ENCODE measurements at regions not wholly inside any gene's neighbourhood (a gene's known extent, or its start where the extent isn't known, plus 50 kb on each side); places are given as distances from the start of the nearest gene placed in this dataset.

- Histone ChIP-seq H3K9me2 (replicated peaks; ENCODE audit: insufficient read depth) (no peaks in the 10 kb centered on the region), H3K27ac (no peak overlapping the region), H3K9me3 (ENCODE audit: low read depth) (no peaks in the 10 kb centered on the region), H3K79me2 (no peaks in the 10 kb centered on the region), H3K27me3 (no peaks in the 10 kb centered on the region), H4K20me1 (ENCODE audit: insufficient read depth, poor library complexity, severe bottlenecking) (no peaks in the 10 kb centered on the region), H3K4me2 (no peak overlapping the region), H2AFZ (no peak overlapping the region), H3K36me3 (replicated peaks; ENCODE audit: insufficient read depth, low read depth) (no peaks in the 10 kb centered on the region), H3K4me1 (ENCODE audit: insufficient read depth) (no peaks in the 10 kb centered on the region), H3K4me3 (no peak overlapping the region)
- no peak for DNase-seq (ENCODE audit: low spot score)
- whole genome bisulfite sequencing (ENCODE audit: low lambda C conversion rate, missing lambda C conversion rate): 91% methylated on average over 3 of the region's 3 CpGs
- no peak for TF ChIP-seq EZH2 (IDR thresholded peaks at IDR 0.05; ENCODE audit: borderline replicate concordance)
- no peak for TF ChIP-seq CTCF (IDR thresholded peaks at IDR 0.05; ENCODE audit: poor library complexity)
- TF ChIP-seq EZH2phosphoT487 (IDR thresholded peaks at IDR 0.05; ENCODE audit: low read depth, severe bottlenecking, unreplicated experiment): no peak
Observed at GRCh38 chr12:24325331-24325730, 375.9 kb upstream of the SOX5 start.

GRCh38 chr12:24307716-24308335, 358.4 kb upstream of the SOX5 start:
- no peak overlapping the region for H3K4me3 ChIP-seq
- 86% methylated on average over 6 of the region's 6 CpGs for WGBS (ENCODE audit: low lambda C conversion rate, missing lambda C conversion rate)
- H2AFZ ChIP-seq: no peak overlapping the region
- H3K4me1 ChIP-seq (ENCODE audit: insufficient read depth): no peaks in the 10 kb centered on the region
- H3K9me2 ChIP-seq (replicated peaks; ENCODE audit: insufficient read depth): no peaks in the 10 kb centered on the region
- H3K4me2 ChIP-seq: no peak overlapping the region
- no peak for DNase-seq (ENCODE audit: low spot score)
- H3K27me3 ChIP-seq: no peaks in the 10 kb centered on the region
- H3K27ac ChIP-seq: no peak overlapping the region
- H3K9me3 ChIP-seq (ENCODE audit: low read depth): no peaks in the 10 kb centered on the region
- H3K79me2 ChIP-seq: no peaks in the 10 kb centered on the region
- no peak for TF ChIP-seq EZH2phosphoT487 (IDR thresholded peaks at IDR 0.05; ENCODE audit: low read depth, severe bottlenecking, unreplicated experiment)
- TF ChIP-seq CTCF (IDR thresholded peaks at IDR 0.05; ENCODE audit: poor library complexity): no peak
- no peak for TF ChIP-seq EZH2 (IDR thresholded peaks at IDR 0.05; ENCODE audit: borderline replicate concordance)
- no peaks in the 10 kb centered on the region for H3K36me3 ChIP-seq (replicated peaks; ENCODE audit: insufficient read depth, low read depth)
- H4K20me1 ChIP-seq (ENCODE audit: insufficient read depth, poor library complexity, severe bottlenecking): no peaks in the 10 kb centered on the region

GRCh38 chr12:24307153-24307552, 357.7 kb upstream of the SOX5 start:
- H3K36me3 ChIP-seq (replicated peaks; ENCODE audit: insufficient read depth, low read depth): no peaks in the 10 kb centered on the region
- H3K79me2 ChIP-seq: no peaks in the 10 kb centered on the region
- H3K9me2 ChIP-seq (replicated peaks; ENCODE audit: insufficient read depth): no peaks in the 10 kb centered on the region
- H3K9me3 ChIP-seq (ENCODE audit: low read depth): no peaks in the 10 kb centered on the region
- no peak for DNase-seq (ENCODE audit: low spot score)
- no peaks in the 10 kb centered on the region for H4K20me1 ChIP-seq (ENCODE audit: insufficient read depth, poor library complexity, severe bottlenecking)
- TF ChIP-seq EZH2phosphoT487 (IDR thresholded peaks at IDR 0.05; ENCODE audit: low read depth, severe bottlenecking, unreplicated experiment): no peak
- no peak for TF ChIP-seq EZH2 (IDR thresholded peaks at IDR 0.05; ENCODE audit: borderline replicate concordance)
- no peak for TF ChIP-seq CTCF (IDR thresholded peaks at IDR 0.05; ENCODE audit: poor library complexity)
- H3K4me2 ChIP-seq: no peak overlapping the region
- no peak overlapping the region for H3K4me3 ChIP-seq
- no peak overlapping the region for H2AFZ ChIP-seq
- H3K27ac ChIP-seq: no peak overlapping the region
- no peaks in the 10 kb centered on the region for H3K4me1 ChIP-seq (ENCODE audit: insufficient read depth)
- H3K27me3 ChIP-seq: no peaks in the 10 kb centered on the region
- WGBS (ENCODE audit: low lambda C conversion rate, missing lambda C conversion rate): 94% methylated on average over 2 of the region's 3 CpGs
